ENCODE measurements at regions not wholly inside any gene's neighbourhood (a gene's known extent, or its start where the extent isn't known, plus 50 kb on each side); places are given as distances from the start of the nearest gene placed in this dataset.

DNA sequence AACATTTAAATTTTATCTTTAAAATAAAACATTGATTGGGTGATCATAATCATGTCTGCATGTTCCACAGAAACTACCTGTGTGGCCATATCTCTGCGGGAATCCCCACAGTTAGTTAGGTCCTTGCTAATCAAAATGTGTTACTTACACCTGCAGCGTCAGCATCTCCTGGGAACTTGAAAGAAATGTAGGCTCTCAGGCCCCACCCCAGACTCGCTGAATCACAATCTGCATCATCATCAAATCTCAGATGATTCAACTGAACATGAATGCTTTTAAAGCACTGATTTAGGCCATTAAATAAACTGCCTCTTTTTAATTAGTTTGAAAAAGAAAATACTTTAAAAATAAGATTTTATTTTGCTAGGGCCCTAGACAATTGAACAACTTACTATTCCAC lies 577.8 kb downstream of the PYDC2 start:
- Histone ChIP-seq H3K36me3 (ENCODE audit: low read depth, missing control alignments) (no peaks in the 10 kb centered on the region), H3K4me1 (no peaks in the 10 kb centered on the region), H3K9me3 (no peaks in the 10 kb centered on the region), H3K27me3 (no peaks in the 10 kb centered on the region), H3K27ac (no peak overlapping the region), H3K4me3 (no peak overlapping the region)
- TF ChIP-seq CTCF (IDR thresholded peaks at IDR 0.05), result no peak
- TF ChIP-seq POLR2A (IDR thresholded peaks at IDR 0.05), result no peak
- intact Hi-C loops (cut with DNase I; ENCODE audit: low total_unique reads), result no loop called here
- 82 to 87% methylated on average over 3 of the region's 3 CpGs for WGBS, 2 donors
- no peak for DNase-seq

DNA sequence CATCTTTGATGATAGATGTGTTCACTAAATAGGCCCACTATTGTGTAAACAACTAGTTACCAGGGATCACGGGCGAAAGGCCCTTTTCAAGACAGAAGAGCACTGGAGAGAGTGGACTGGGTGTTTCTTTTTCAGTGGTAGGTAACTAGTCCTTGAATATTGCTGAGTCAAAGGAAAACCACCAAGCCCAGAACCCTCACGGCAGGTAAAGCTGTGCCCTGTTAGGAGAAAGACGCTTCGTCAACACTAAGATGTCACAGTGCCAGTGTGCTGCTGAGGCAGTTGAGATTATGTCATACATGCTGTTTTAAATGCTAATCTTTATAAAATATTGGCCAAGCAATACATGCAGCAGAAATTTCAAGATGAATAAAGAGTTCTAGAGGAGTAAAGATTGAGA lies 578.6 kb downstream of the PYDC2 start:
- intact Hi-C loops (cut with DNase I; ENCODE audit: low total_unique reads), result no loop called here
- Histone ChIP-seq H3K9me3 (no peaks in the 10 kb centered on the region), H3K27ac (no peak overlapping the region), H3K4me1 (no peaks in the 10 kb centered on the region), H3K36me3 (ENCODE audit: low read depth, missing control alignments) (no peaks in the 10 kb centered on the region), H3K27me3 (no peaks in the 10 kb centered on the region), H3K4me3 (no peak overlapping the region)
- WGBS, 2 donors, result 65 to 70% methylated on average over 5 of the region's 5 CpGs
- DNase-seq, result no peak
- TF ChIP-seq CTCF (IDR thresholded peaks at IDR 0.05) (no peak), POLR2A (IDR thresholded peaks at IDR 0.05) (no peak)

- Histone ChIP-seq H3K4me3 (no peak overlapping the region), H3K36me3 (ENCODE audit: low read depth, missing control alignments) (no peaks in the 10 kb centered on the region), H3K4me1 (no peaks in the 10 kb centered on the region), H3K27me3 (no peaks in the 10 kb centered on the region), H3K27ac (no peak overlapping the region), H3K9me3 (no peaks in the 10 kb centered on the region)
- TF ChIP-seq POLR2A (IDR thresholded peaks at IDR 0.05) (no peak), CTCF (IDR thresholded peaks at IDR 0.05) (no peak)
- no peak for DNase-seq
- intact Hi-C loops (cut with DNase I; ENCODE audit: low total_unique reads), result no loop called here
- 86 to 95% methylated on average over 5 of the region's 5 CpGs for WGBS, 2 donors
Observed at GRCh38 chr3:192040282-192041043, 579.5 kb downstream of the PYDC2 start.

GRCh38 chr3:192042116-192042515 lies 581.2 kb downstream of the PYDC2 start:
- no peak for TF ChIP-seq CTCF (IDR thresholded peaks at IDR 0.05)
- no peak for TF ChIP-seq POLR2A (IDR thresholded peaks at IDR 0.05)
- 90 to 92% methylated on average over 3 of the region's 3 CpGs for whole genome bisulfite sequencing, 2 donors
- no peaks in the 10 kb centered on the region for H3K4me1 ChIP-seq

DNA sequence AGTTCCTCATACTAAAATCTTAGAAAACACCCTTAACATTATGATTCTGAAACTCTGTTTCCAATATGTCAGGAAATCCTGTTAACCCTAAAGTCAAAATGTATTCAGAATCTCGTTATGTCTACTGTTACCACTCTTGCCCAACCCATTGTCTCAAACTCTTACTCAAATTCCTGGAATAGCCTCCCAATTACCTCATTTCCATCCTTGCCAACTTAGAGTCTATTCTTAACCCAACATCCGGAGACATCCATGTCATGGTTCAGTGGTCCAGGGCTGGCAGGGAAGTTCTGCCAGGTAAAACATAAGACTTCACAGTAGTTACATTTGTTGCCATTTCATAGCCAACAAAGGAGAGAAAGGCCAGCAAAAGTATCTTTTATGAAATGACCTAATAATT lies 593.9 kb downstream of the PYDC2 start:
- WGBS, 2 donors, result 28 to 69% methylated on average over 2 of the region's 2 CpGs
- no peak for TF ChIP-seq CTCF (IDR thresholded peaks at IDR 0.05)
- TF ChIP-seq POLR2A (IDR thresholded peaks at IDR 0.05), result no peak
- Histone ChIP-seq H3K27me3 (no peaks in the 10 kb centered on the region), H3K4me1 (no peaks in the 10 kb centered on the region), H3K36me3 (ENCODE audit: low read depth, missing control alignments) (no peaks in the 10 kb centered on the region), H3K4me3 (no peak overlapping the region), H3K27ac (no peak overlapping the region), H3K9me3 (no peaks in the 10 kb centered on the region)
- intact Hi-C loops (cut with DNase I; ENCODE audit: low total_unique reads), result no loop called here
- DNase-seq, result no peak

More at GRCh38 chr3:192042116-192042515, 581.2 kb downstream of the PYDC2 start:
- Histone ChIP-seq H3K36me3 (ENCODE audit: low read depth, missing control alignments) (no peaks in the 10 kb centered on the region), H3K4me3 (no peak overlapping the region), H3K27ac (no peak overlapping the region), H3K9me3 (no peaks in the 10 kb centered on the region), H3K27me3 (no peaks in the 10 kb centered on the region)
- intact Hi-C loops (cut with DNase I; ENCODE audit: low total_unique reads), result no loop called here
- DNase-seq, result no peak
